ENCODE measurements at regions not wholly inside any gene's neighbourhood (a gene's known extent, or its start where the extent isn't known, plus 50 kb on each side); places are given as distances from the start of the nearest gene placed in this dataset.

DNA sequence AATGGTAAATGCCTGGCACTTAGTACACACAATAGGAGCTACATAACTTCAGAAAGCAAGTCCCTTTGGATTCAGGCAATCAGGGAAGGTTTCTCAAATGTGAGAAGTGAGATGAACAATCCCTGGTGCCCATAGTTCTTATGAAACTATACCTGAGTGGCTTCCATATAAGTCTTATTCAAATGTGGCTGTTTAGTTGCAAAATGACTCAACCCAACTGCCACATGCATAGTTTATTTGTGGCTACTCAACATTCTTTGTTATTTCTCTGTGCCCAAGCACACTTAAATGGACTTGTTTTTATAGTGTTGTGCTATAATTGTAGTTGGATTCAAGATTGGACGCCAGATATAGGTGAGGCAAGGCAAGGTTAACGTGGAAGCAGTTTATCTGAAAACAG, 93.7 kb upstream of the ATXN1 start:
- no peak for DNase-seq (ENCODE audit: low read depth in 1 of 2, low spot score in 1 of 2)
- 60% methylated on average over 2 of the region's 2 CpGs for WGBS (ENCODE audit: missing lambda C conversion rate)
- no peak for TF ChIP-seq CBX8 (IDR thresholded peaks at IDR 0.05)
- TF ChIP-seq MYC (IDR thresholded peaks at IDR 0.05; ENCODE audit: borderline replicate concordance, low read length), result no peak
- no peak for TF ChIP-seq HOXA7 (CRISPR knock-in tag; IDR thresholded peaks at IDR 0.05)
- TF ChIP-seq, protein P1, sequence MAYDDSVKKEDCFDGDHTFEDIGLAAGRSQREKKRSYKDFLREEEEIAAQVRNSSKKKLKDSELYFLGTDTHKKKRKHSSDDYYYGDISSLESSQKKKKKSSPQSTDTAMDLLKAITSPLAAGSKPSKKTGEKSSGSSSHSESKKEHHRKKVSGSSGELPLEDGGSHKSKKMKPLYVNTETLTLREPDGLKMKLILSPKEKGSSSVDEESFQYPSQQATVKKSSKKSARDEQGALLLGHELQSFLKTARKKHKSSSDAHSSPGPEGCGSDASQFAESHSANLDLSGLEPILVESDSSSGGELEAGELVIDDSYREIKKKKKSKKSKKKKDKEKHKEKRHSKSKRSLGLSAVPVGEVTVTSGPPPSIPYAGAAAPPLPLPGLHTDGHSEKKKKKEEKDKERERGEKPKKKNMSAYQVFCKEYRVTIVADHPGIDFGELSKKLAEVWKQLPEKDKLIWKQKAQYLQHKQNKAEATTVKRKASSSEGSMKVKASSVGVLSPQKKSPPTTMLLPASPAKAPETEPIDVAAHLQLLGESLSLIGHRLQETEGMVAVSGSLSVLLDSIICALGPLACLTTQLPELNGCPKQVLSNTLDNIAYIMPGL (CRISPR knock-in tag; IDR thresholded peaks at IDR 0.05; ENCODE audit: borderline replicate concordance), result no peak
- TF ChIP-seq POLR2AphosphoS2 (conservative IDR thresholded peaks at IDR 0.05; ENCODE audit: low read length), result no peak
- no peak for TF ChIP-seq ESRRA (IDR thresholded peaks at IDR 0.05; ENCODE audit: borderline replicate concordance, low read length)
- TF ChIP-seq, protein P2, sequence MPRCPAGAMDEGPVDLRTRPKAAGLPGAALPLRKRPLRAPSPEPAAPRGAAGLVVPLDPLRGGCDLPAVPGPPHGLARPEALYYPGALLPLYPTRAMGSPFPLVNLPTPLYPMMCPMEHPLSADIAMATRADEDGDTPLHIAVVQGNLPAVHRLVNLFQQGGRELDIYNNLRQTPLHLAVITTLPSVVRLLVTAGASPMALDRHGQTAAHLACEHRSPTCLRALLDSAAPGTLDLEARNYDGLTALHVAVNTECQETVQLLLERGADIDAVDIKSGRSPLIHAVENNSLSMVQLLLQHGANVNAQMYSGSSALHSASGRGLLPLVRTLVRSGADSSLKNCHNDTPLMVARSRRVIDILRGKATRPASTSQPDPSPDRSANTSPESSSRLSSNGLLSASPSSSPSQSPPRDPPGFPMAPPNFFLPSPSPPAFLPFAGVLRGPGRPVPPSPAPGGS (IDR thresholded peaks at IDR 0.05), result no peak
- no peak for TF ChIP-seq NR3C1 (IDR thresholded peaks at IDR 0.05)
- TF ChIP-seq PHF8 (IDR thresholded peaks at IDR 0.05; ENCODE audit: borderline replicate concordance, low read depth), result no peak
- no peak for TF ChIP-seq SREBF2 (IDR thresholded peaks at IDR 0.05)
- TF ChIP-seq JUN (IDR thresholded peaks at IDR 0.05), result no peak
- TF ChIP-seq ZNF302 (CRISPR knock-in tag; IDR thresholded peaks at IDR 0.05), result no peak
- no peak for TF ChIP-seq EHF (CRISPR knock-in tag; IDR thresholded peaks at IDR 0.05)
- no peak for TF ChIP-seq KDM1A (IDR thresholded peaks at IDR 0.05; ENCODE audit: low read depth)
- no peak for TF ChIP-seq RCOR1 (IDR thresholded peaks at IDR 0.05; ENCODE audit: low read depth, low read length)
- no peak for TF ChIP-seq EP300 (IDR thresholded peaks at IDR 0.05)
- Histone ChIP-seq H3K4me3 (no peak overlapping the region), H3K9me3 (no peaks in the 10 kb centered on the region), H3K4me1 (peaks cover 3% of the 10 kb centered on the region; the same call in 1 of the 3 replicates), H3K27ac (no peak overlapping the region), H3K4me2 (no peak overlapping the region)
- FAIRE-seq, result no peak
- POLR2A ChIA-PET, result no interaction called here
- ATAC-seq, result no peak
- CTCF ChIA-PET, result no interaction called here

DNA sequence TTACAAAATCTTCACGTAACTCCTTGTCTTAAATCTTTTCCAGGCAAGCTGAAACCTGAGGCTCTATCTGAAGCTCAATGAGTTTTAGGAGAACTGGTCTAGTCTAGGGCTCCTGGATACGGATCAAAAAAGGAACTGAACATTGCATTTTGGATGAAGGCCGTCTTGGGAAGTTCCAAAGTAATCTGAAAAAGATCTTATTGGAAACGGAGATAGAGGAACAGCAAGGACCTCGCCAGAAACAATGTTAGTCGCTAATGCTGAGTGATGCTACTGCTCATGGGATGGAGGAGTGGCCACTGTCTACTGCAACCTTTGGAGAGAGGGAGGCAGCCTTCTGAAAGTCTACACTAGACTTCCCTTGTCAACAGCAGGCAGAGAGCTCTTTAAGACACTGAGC, 91.4 kb upstream of the ATXN1 start:
- H3K4me2 ChIP-seq, result no peak overlapping the region
- ChIA-PET POLR2A (no interaction called here), CTCF (no interaction called here)
- peaks cover 3% of the 10 kb centered on the region; the same call in 1 of the 3 replicates for H3K4me1 ChIP-seq
- H3K27ac ChIP-seq, result no peak overlapping the region
- no peak overlapping the region for H3K4me3 ChIP-seq
- DNase-seq (ENCODE audit: low read depth in 1 of 2, low spot score in 1 of 2), result no peak
- TF ChIP-seq FOSL2 (IDR thresholded peaks at IDR 0.05) (no peak), FOSL2 (CRISPR knock-in tag; IDR thresholded peaks at IDR 0.05) (no peak), NR3C1 (IDR thresholded peaks at IDR 0.05) (no peak), SMC3 (IDR thresholded peaks at IDR 0.05) (no peak), RARB (CRISPR knock-in tag; IDR thresholded peaks at IDR 0.05) (no peak), ZNF302 (CRISPR knock-in tag; IDR thresholded peaks at IDR 0.05) (no peak), ESRRA (IDR thresholded peaks at IDR 0.05; ENCODE audit: borderline replicate concordance, low read length) (no peak), HEYL (CRISPR knock-in tag; IDR thresholded peaks at IDR 0.05) (no peak), EHMT2 (IDR thresholded peaks at IDR 0.05; ENCODE audit: low read depth) (no peak), HOXA7 (CRISPR knock-in tag; IDR thresholded peaks at IDR 0.05) (no peak), POLR2AphosphoS2 (conservative IDR thresholded peaks at IDR 0.05; ENCODE audit: low read length) (no peak)
- TF ChIP-seq, protein P3, sequence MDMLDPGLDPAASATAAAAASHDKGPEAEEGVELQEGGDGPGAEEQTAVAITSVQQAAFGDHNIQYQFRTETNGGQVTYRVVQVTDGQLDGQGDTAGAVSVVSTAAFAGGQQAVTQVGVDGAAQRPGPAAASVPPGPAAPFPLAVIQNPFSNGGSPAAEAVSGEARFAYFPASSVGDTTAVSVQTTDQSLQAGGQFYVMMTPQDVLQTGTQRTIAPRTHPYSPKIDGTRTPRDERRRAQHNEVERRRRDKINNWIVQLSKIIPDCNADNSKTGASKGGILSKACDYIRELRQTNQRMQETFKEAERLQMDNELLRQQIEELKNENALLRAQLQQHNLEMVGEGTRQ (IDR thresholded peaks at IDR 0.05), result no peak
- ATAC-seq, result no peak
- FAIRE-seq, result no peak
- 90% methylated on average over 6 of the region's 6 CpGs for WGBS (ENCODE audit: missing lambda C conversion rate)
- H3K9me3 ChIP-seq, result no peaks in the 10 kb centered on the region
